ENCODE measurements at regions not wholly inside any gene's neighbourhood (a gene's known extent, or its start where the extent isn't known, plus 50 kb on each side); places are given as distances from the start of the nearest gene placed in this dataset.
"Not testable (repeated sequence)": the region's sequence is repeated elsewhere in the genome, so short reads cannot be mapped to it uniquely, and the experiment has no call there.

DNA sequence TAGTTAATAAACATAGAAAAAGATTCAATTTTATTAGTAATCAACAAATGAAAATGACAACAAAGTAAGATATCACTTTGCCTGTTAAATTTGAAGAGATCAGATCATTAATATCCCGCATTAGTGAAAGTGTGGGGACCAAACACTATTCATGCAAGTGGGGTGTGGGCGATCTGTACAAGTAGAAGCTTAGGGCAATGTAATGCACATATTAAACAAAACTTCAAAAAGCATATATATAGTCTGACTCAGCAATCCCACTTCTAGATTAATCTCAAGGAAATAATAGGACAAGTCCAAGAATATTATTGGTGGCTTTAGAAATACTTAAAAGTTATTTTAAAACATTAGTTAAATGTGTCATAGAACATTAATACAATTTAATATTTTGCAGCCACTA, 188.5 kb downstream of the LRRC70 start:
- Histone ChIP-seq H3K4me2 (ENCODE audit: low read length) (no peak overlapping the region), H3K4me3 (ENCODE audit: low read depth, low read length) (no peak overlapping the region), H3K9me3 (ENCODE audit: control insufficient read depth, low read length) (no peaks in the 10 kb centered on the region), H3K9ac (no peak overlapping the region), H3K4me1 (no peaks in the 10 kb centered on the region), H3K27me3 (ENCODE audit: control insufficient read depth, insufficient read depth, low read length) (no peaks in the 10 kb centered on the region), H3K36me3 (ENCODE audit: control insufficient read depth, insufficient read depth, low read length) (no peaks in the 10 kb centered on the region), H3K27ac (no peak overlapping the region), H2AFZ (no peak overlapping the region), H3K79me2 (no peaks in the 10 kb centered on the region)
- TF ChIP-seq, protein P1, sequence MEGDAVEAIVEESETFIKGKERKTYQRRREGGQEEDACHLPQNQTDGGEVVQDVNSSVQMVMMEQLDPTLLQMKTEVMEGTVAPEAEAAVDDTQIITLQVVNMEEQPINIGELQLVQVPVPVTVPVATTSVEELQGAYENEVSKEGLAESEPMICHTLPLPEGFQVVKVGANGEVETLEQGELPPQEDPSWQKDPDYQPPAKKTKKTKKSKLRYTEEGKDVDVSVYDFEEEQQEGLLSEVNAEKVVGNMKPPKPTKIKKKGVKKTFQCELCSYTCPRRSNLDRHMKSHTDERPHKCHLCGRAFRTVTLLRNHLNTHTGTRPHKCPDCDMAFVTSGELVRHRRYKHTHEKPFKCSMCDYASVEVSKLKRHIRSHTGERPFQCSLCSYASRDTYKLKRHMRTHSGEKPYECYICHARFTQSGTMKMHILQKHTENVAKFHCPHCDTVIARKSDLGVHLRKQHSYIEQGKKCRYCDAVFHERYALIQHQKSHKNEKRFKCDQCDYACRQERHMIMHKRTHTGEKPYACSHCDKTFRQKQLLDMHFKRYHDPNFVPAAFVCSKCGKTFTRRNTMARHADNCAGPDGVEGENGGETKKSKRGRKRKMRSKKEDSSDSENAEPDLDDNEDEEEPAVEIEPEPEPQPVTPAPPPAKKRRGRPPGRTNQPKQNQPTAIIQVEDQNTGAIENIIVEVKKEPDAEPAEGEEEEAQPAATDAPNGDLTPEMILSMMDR (IDR thresholded peaks at IDR 0.05), result no peak

GRCh38 chr5:62762503-62762902, 183.9 kb downstream of the LRRC70 start:
- Histone ChIP-seq H3K27me3 (ENCODE audit: control insufficient read depth, insufficient read depth, low read length) (no peaks in the 10 kb centered on the region), H3K9ac (no peak overlapping the region), H3K4me3 (ENCODE audit: low read depth, low read length) (no peak overlapping the region), H3K79me2 (no peaks in the 10 kb centered on the region), H3K36me3 (ENCODE audit: control insufficient read depth, insufficient read depth, low read length) (no peaks in the 10 kb centered on the region), H3K27ac (no peak overlapping the region), H2AFZ (no peak overlapping the region), H3K4me2 (ENCODE audit: low read length) (no peak overlapping the region), H3K4me1 (no peaks in the 10 kb centered on the region), H3K9me3 (ENCODE audit: control insufficient read depth, low read length) (no peaks in the 10 kb centered on the region)
- TF ChIP-seq, protein P1 (IDR thresholded peaks at IDR 0.05), result no peak

DNA sequence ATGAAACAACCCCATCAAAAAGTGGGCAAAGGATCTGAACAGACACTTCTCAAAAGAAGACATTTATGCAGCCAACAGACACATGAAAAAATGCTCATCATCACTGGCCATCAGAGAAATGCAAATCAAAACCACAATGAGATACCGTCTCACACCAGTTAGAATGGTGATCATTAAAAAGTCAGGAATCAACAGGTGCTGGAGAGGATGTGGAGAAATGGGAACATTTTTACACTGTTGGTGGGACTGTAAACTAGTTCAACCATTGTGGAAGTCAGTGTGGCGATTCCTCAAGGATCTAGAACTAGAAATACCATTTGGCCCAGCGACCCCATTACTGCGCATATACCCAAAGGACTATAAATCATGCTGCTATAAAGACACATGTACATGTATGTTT, 179.1 kb downstream of the LRRC70 start:
- H3K4me1 ChIP-seq; H3K79me2 ChIP-seq; H3K9ac ChIP-seq; H3K36me3 ChIP-seq (ENCODE audit: control insufficient read depth, insufficient read depth, low read length); H3K27me3 ChIP-seq (ENCODE audit: control insufficient read depth, insufficient read depth, low read length); H3K27ac ChIP-seq; H2AFZ ChIP-seq; H3K4me2 ChIP-seq (ENCODE audit: low read length); H3K9me3 ChIP-seq (ENCODE audit: control insufficient read depth, low read length); H3K4me3 ChIP-seq (ENCODE audit: low read depth, low read length): not testable (repeated sequence)

DNA sequence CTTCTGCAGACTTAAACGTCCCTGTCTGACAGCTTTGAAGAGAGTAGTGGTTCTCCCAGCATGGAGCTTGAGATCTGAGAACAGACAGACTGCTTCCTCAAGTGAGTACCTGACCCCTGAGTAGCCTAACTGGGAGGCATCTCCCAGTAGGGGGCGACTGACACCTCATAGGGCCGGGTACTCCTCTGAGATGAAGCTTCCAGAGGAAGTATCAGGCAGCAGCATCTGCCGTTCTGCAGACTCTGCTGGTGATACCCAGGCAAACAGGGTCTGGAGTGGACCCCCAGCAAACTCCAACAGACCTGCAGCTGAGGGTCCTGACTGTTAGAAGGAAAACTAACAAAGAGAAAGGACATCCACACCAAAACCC, 174.4 kb downstream of the LRRC70 start:
- not testable (repeated sequence) for H3K79me2 ChIP-seq; H3K9me3 ChIP-seq (ENCODE audit: control insufficient read depth, low read length); H3K4me3 ChIP-seq (ENCODE audit: low read depth, low read length); H3K27me3 ChIP-seq (ENCODE audit: control insufficient read depth, insufficient read depth, low read length); H3K4me2 ChIP-seq (ENCODE audit: low read length); H3K4me1 ChIP-seq; H3K27ac ChIP-seq; H2AFZ ChIP-seq; H3K36me3 ChIP-seq (ENCODE audit: control insufficient read depth, insufficient read depth, low read length); H3K9ac ChIP-seq

GRCh38 chr5:62752056-62752997, 173.7 kb downstream of the LRRC70 start:
- not testable (repeated sequence) for H3K79me2 ChIP-seq; H2AFZ ChIP-seq; H3K36me3 ChIP-seq (ENCODE audit: control insufficient read depth, insufficient read depth, low read length); H3K4me2 ChIP-seq (ENCODE audit: low read length); H3K27me3 ChIP-seq (ENCODE audit: control insufficient read depth, insufficient read depth, low read length); H3K27ac ChIP-seq; H3K4me1 ChIP-seq; H3K9ac ChIP-seq; H3K4me3 ChIP-seq (ENCODE audit: low read depth, low read length); H3K9me3 ChIP-seq (ENCODE audit: control insufficient read depth, low read length)

- H3K36me3 ChIP-seq (ENCODE audit: control insufficient read depth, insufficient read depth, low read length), result no peaks in the 10 kb centered on the region
- H3K4me2 ChIP-seq (ENCODE audit: low read length), result no peak overlapping the region
- no peaks in the 10 kb centered on the region for H3K79me2 ChIP-seq
- H3K27me3 ChIP-seq (ENCODE audit: control insufficient read depth, insufficient read depth, low read length), result no peaks in the 10 kb centered on the region
- H3K9ac ChIP-seq, result no peak overlapping the region
- H3K9me3 ChIP-seq (ENCODE audit: control insufficient read depth, low read length), result no peaks in the 10 kb centered on the region
- TF ChIP-seq, protein P1 (IDR thresholded peaks at IDR 0.05), result no peak
- H3K4me1 ChIP-seq, result no peaks in the 10 kb centered on the region
- H2AFZ ChIP-seq, result no peak overlapping the region
- H3K27ac ChIP-seq, result no peak overlapping the region
- H3K4me3 ChIP-seq (ENCODE audit: low read depth, low read length), result no peak overlapping the region
Observed at GRCh38 chr5:62742207-62742606, 163.6 kb downstream of the LRRC70 start.

Data from parathyroid adenoma (tissue), 2 donors.